Loucy (cell line): ENCODE measurements at regions not wholly inside any gene's neighbourhood (a gene's known extent, or its start where the extent isn't known, plus 50 kb on each side); places are given as distances from the start of the nearest gene placed in this dataset.

ENCODE experiments used
- CTCF ChIP-seq: fragments of 200-600 bp; sonication (generic); conservative IDR thresholded peaks from 2 replicates; pipeline ENCODE4 v1.5.1; 2014; ENCODE audit warnings: mild to moderate bottlenecking, antibody characterized with exemption, low read length
- EZH2phosphoT487 ChIP-seq: fragments of 200-600 bp; IDR thresholded peaks from 2 replicates; pipeline ENCODE4 v1.6.1; 2018; ENCODE audit warnings: antibody characterized with exemption, mild to moderate bottlenecking, moderate library complexity, borderline replicate concordance

- TF ChIP-seq CTCF (no peak), EZH2phosphoT487 (no peak)
These were observed 120.9 kb downstream of the MRM1 start for GRCh38 chr17:36722121-36722902.
